HG02981 (cell line): ENCODE measurements at regions not wholly inside any gene's neighbourhood (a gene's known extent, or its start where the extent isn't known, plus 50 kb on each side); places are given as distances from the start of the nearest gene placed in this dataset.

Source experiments
- ATAC-seq: cut with Tn5 transposase; IDR thresholded peaks from one replicate; pipeline ENCODE4 v1.9.1; 2021; ENCODE audit warnings: mild to moderate bottlenecking, moderate library complexity; ENCODE audit not compliant: unreplicated experiment

GRCh38 chr2:12161085-12161484, 414.7 kb downstream of the LPIN1 start:
- no peak for ATAC-seq

DNA sequence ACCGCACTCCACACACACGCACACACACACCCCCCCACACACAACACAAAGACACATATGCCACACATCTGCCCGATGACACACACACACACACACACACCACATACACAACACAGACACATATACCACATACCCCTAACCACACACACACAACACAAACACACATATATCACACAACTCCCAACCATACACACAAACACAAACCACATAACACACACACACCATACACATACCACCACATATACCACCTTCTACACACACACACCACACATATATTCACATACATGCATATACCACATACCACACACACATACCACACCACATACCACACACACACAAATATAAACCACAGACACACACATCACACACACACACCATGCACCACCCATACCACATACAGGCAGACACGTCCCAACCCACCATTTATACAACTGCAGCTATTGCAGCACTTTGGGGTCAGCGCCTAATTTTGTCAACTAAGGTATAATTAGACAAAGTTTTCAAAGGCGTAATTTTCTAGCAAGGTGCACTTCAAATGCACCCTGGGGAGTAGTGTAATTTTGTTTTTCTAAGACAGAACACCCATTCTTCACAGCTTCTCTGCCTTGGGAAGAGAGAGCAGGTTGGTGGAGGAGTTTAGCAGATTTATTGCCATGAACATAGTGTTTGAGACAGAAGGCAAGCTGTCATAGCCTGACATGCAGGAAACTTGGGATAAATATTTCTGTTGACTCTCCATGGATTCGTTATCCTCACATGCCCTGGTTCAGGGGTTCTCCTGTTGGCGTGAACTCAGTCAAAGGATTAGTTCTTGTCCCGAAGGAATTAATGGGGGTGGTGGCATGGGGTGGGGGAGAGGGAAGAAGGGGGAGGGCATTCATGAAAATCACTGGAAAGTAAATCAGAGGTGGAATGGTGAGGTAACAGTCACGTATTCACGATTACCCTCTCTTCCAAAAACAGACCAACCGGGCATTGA, 416.1 kb downstream of the LPIN1 start:
- no peak for ATAC-seq

GRCh38 chr2:12163866-12164265, 417.4 kb downstream of the LPIN1 start:
- ATAC-seq = no peak

DNA sequence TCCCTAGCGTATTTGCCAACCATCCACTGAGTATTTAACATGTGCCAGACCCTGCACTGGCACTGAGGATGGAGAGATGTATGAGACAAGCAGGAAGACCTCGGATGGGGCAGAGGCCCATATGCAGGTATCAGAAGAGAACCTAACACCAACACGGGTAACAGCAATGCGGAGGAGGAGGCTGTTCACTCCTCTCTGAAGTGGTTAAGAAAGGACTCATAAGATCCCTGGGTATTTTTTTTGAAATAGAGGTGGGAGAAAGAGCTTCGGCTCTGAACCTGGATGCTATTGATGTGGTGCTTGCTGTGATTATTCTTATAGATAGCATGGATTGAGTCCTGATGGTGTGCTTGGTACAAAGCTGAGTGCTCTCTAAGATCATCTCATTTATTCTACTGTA, 418.3 kb downstream of the LPIN1 start:
- no peak for ATAC-seq

- ATAC-seq = no peak
Observed at GRCh38 chr2:12167525-12168317, 421.3 kb downstream of the LPIN1 start.

DNA sequence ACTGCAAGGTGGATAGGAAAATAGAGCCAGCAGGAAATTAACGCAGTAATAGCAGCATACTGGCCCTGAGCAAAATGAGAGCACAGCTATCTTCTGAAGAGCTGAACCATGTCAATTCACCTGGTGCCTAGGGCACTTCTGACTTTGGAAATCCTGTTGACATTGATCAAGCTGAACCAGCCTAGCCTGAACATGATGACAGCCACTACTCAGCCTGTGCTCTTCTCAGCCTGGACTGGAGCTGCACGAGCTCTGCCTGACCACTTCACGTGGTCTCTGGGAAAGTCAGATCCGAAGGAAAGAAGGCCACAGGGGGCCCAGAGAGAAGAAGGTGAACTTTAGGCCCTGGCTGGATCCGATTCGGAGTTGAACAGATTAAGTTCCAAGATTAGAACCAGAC, 421.9 kb downstream of the LPIN1 start:
- no peak for ATAC-seq

- no peak for ATAC-seq
Observed at GRCh38 chr2:12168791-12169388, 422.5 kb downstream of the LPIN1 start.

DNA sequence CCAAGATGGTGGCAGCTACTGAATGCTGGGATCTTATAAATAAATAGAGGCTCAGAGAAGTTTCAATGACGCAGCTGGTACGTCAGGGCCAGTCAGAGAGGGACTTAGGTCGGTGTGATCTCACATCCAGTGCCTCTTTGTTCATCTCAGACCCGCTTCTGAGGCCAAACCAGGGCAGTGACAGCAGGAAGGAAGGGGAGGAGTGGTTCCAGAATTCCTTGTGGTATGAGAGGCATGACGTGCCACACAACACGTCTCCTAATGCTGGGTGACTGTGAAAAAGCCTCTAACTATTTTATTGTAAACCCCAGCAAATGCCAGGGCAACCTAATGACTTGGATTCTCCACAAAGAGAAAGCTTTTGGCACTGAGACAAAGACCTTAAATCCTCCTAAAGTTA, 423.3 kb downstream of the LPIN1 start:
- ATAC-seq = no peak

- no peak for ATAC-seq
Observed at GRCh38 chr2:12170121-12170520, 423.7 kb downstream of the LPIN1 start.

DNA sequence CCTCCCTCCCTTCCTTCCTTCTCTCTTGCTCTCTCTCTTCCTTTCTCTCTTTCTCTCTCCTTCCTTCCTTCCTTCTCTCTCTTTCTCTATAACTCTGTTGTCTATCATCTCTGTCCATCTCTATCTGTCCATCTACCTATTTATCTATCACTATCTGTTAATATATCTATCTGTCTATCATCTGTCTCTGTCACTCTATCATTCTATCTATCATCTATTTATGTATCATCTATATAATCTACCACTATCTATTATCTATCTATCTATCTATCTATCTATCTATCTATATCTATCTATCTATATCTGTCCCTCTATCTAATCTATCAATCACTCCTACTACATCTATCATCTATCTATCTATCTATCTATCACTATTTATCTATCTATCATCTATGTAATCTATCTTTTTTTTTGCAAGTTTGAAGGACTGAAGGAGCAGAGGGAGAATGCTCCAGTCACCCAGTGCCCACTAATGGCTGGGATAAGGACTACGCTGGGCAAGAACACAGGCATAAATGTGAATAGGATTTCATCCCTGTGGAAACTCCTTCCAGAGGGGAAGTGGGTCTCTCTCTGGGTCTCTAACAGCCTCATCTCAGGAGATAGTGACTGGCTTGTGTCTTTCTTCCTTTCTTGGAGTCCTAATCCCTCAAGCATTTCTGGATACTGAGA, 427.0 kb downstream of the LPIN1 start:
- ATAC-seq = no peak

- ATAC-seq = no peak
Observed at GRCh38 chr2:12173943-12174340, 427.5 kb downstream of the LPIN1 start.

DNA sequence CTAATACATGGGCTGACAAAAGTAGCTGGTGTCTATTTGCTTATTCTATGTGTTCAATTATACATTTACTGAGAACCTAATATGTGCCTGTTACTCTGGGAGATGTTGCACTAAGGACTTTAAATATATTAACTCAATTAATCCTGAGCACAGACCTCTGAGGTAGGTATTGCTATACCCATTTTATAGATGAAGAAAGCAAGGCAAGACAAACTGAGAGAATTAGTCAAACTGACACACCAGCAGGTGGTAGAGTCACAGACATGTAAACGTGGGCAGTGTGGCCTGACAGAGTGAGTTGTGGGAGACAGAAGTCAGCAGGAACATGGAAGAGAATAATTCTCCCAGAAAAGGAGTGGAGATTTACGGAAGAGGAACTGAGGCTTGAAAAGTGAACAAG, 428.9 kb downstream of the LPIN1 start:
- no peak for ATAC-seq

DNA sequence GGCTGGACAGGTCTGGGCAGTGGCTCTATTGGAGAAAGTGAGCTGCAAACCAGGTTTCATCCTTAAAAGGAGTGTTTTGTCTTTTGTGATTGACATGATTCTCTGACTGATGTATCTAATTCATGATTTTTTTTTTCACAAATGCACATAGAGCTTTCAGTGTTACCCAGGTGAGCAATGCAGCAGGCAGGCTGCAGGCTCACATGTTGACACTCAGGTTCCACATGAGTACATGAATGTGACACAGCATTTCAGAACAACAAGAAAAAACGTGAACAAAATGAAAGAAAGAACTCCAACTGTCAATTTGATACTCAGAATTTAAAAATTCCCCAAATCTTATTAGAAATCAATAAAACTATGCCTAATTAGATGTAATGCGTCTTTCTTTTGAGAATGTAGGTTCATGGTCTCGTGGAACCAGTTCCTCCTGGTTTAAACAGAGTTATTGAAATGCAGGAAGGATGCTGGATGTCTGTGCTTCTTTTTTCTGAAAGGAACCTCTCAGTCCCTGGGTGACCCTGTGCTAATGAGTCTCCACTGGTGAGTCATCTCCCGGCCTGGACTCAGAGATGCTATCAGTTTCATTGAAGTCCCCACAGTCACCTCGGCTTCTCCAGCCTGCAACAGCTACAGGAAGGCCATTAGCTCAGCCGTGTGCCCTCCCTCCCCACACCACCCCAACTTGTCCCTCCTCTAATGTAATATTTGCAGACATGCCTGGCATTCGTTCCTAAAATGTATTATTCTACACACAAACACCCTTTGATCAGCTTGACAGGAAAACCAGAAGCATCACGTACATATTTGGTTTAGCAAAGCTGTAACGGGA, 430.4 kb downstream of the LPIN1 start:
- ATAC-seq = peak; percentile 71

GRCh38 chr2:12177455-12178288, 431.2 kb downstream of the LPIN1 start:
- ATAC-seq = peak; percentile 68

DNA sequence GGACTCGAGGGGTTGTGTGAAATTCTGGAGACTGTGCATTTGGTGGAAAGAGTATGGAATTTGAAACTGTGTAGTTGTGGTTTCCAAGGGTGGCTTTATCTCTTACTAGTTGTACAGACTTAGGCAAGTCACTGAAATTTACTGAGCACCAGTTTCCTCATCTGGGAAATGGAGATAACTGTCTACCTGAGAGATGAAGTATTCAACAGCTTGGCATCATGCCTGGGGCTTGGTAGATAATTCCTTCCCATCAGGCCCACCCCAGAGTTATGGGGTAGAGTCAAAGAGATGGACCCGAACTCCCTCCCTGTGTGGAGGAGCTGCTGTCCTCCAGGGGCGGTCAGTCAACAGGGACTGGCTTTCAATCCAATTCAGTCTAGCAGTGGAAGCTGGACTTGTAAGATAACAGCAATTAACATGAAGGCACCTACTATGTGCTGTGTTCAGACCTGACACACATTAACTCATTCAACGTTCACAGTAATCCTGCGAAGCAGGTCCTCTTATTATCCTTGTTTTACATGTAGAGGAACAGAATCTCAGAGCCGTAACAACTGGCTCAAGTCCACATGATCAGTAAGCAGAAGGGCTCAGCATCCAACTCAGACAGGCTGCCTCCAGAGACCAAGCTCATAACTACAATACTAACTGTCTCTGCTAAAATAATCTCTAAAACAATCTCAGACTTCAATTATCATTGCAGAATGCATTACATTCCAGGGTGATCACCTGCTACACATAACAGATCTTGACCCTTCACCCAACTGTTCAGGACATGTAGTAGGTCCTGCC, 432.1 kb downstream of the LPIN1 start:
- ATAC-seq = no peak

GRCh38 chr2:12180031-12180430, 433.6 kb downstream of the LPIN1 start:
- ATAC-seq = no peak

- ATAC-seq = no peak
Observed at GRCh38 chr2:12183032-12183645, 436.7 kb downstream of the LPIN1 start.

GRCh38 chr2:12192762-12193161, 446.3 kb downstream of the LPIN1 start:
- no peak for ATAC-seq
